HG03135 (cell line): ENCODE measurements at regions not wholly inside any gene's neighbourhood (a gene's known extent, or its start where the extent isn't known, plus 50 kb on each side); places are given as distances from the start of the nearest gene placed in this dataset.

Experiments
- ATAC-seq: cut with Tn5 transposase; IDR thresholded peaks from one replicate; pipeline ENCODE4 v1.9.1; 2021; ENCODE audit warnings: mild to moderate bottlenecking, moderate library complexity; ENCODE audit not compliant: unreplicated experiment

GRCh38 chr2:163863073-163863472 is 127.3 kb upstream of the FIGN start:
- ATAC-seq = no peak

DNA sequence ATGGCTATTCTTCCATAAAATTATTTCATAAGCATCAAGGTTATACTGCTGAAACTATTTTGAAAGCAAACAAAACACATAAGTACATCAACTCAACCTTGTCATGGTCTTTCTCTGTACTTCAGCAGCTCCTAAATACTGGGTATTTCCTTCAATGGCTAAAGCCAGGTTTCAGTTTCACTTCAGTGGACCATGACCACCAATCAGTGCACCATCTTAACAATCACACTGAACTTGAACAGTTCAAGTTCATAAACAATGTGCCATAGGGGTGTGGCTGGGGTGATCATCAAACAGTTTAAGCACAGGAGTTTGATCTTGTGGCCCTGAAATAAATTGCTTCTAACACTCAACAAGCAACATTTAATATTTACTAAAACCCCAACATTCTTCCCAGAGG is 124.1 kb upstream of the FIGN start:
- no peak for ATAC-seq

- no peak for ATAC-seq
Observed at GRCh38 chr2:163856941-163857340, 121.1 kb upstream of the FIGN start.

GRCh38 chr2:163852616-163853015 is 116.8 kb upstream of the FIGN start:
- no peak for ATAC-seq

- no peak for ATAC-seq
Observed at GRCh38 chr2:163849756-163850435, 114.1 kb upstream of the FIGN start.

- no peak for ATAC-seq
Observed at GRCh38 chr2:163838890-163839289, 103.1 kb upstream of the FIGN start.

DNA sequence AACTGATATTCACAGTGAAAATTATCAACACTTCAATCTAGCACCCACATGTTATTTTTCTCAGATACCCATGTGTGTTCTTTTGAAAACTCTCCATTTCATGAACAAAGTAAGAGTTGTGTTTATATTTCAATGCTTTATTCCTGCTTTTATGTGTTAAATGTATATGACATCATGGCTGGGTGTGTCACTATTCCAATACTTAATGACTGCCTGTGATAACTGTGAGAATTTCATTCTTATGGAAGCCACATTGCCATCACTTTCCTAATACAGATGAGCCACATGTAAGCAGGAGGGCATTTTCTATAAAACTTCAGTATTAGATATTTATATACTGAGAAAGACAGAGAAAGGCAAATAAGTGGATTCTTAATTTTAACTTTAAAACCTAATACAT is 100.4 kb upstream of the FIGN start:
- ATAC-seq = no peak

- ATAC-seq = no peak
Observed at GRCh38 chr2:163834841-163835240, 99.0 kb upstream of the FIGN start.

DNA sequence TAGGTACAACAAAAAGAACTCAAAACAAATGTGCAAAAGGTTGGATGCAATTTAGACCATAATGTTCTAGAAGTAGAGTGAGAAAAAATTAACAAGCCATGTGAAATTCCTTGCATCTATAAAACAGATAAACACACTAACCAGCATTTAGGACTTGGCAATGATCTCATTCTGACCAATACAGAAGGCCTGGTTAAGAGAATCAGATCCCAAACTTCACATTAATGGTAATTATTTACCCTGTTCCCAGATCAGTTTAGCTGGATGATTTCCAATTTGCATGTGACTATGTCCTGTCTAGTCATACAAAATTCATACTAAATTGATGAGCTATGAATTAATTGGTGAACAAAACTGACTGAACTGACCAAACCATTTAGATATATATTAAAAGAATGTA is 98.4 kb upstream of the FIGN start:
- no peak for ATAC-seq

- ATAC-seq = no peak
Observed at GRCh38 chr2:163828771-163829170, 93.0 kb upstream of the FIGN start.

DNA sequence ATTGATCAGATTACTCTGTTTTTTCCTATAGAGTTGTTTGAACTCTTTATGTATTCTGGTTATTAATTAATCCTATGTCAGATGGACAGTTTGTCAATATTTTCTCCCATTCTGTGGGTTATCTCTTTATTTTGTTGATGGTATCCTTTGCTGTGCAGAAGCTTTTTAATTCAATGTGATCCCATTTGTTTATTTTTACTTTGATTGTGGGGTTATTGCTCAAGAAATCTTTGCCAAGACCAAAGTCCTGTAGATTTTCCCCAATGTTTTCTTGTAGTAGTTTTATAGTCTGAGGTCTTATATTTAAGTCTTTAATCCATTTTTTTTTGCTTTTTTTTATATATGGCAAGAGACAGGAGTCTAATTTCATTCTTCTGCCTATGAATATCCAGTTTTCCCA is 86.2 kb upstream of the FIGN start:
- ATAC-seq = no peak

- no peak for ATAC-seq
Observed at GRCh38 chr2:163812926-163813520, 77.2 kb upstream of the FIGN start.

DNA sequence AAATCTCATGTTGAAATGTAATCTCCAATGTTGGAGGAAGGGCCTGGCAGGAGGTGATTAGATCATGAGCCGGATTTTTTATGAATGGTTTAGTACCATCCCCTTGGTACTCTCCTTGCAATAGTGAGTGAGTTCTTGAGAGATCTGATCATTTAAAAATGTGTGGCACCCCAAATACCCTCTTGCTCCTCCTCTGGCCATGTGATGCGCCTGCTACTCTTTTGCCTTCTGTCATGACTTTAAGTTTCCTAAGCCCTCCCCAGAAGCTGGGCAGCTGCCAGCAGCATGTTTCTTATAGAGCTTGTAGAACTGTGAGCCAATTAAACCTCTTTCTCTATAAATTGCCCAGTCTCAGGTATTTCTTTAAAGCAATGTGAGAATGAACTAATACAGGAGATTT is 72.6 kb upstream of the FIGN start:
- no peak for ATAC-seq

DNA sequence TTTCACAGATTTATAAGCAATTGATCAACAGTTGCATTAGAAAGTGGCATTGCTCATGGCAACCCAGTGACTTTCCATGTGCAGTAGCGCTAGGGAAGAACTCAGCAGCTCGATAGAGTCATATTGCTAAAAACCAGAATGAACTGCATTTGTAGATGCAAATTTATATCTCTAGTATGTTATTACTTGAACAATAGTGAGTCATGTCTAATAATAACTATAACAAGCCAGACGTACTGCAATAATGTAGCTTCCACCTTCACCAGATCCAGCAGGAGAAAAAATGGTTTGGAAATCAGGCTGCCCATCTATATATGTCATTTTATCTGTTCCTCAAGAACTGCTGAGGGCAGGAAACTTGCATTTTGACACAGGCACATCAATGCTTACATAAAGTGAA is 66.5 kb upstream of the FIGN start:
- no peak for ATAC-seq

GRCh38 chr2:163801486-163801885 is 65.7 kb upstream of the FIGN start:
- no peak for ATAC-seq

GRCh38 chr2:163800951-163801381 is 65.2 kb upstream of the FIGN start:
- no peak for ATAC-seq

DNA sequence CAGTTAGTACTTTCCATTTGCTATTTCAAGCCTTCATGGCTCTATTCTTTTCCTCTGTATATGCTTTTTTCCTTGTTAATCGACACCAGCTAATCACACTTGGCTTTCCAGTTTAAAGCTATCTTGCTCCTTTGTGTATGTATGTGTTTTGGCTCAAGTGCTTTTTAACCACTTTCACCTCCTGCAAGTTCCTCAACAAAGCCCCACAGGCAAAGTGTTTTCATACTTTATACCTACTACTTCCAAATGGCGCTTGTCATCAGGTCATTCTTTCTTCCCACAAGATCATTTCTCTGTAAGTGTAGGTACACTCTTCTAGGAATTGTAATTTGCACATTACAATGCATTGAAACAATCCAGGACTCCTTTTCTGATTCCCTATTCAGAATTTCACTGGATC is 64.0 kb upstream of the FIGN start:
- ATAC-seq = no peak

DNA sequence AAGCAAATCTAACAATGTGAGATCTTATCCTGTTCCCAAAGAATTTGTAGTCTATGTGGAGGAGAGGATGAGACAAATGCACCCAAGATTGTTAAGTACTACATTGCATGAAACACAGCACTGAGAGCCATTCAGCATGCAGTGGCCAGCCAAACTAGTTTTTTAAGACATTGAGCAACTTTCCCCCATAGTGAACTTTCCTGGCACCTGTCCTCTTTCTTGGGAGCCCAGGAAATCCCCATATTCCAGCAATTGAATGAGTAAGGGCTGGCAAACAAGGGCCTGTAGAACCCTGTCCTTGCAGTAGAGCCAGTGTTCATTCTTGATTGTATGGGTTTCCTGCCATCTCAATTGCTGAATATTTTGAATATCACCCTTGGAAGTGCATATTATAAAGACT is 58.8 kb upstream of the FIGN start:
- ATAC-seq = no peak
